GM23338 (cell line): ENCODE measurements at regions not wholly inside any gene's neighbourhood (a gene's known extent, or its start where the extent isn't known, plus 50 kb on each side); places are given as distances from the start of the nearest gene placed in this dataset.
A peak's percentile ranks its signal among the peaks of the same experiment; 100 is the strongest.

Source experiments
- ATAC-seq: fragments of 200-7000 bp; cut with Tn5 transposase; 3 replicates; pipeline ENCODE4 v1.9.1; 2020
- DNase-seq: peaks from one replicate; pipeline ENCODE4 v3.0.0-alpha.2; 2015; ENCODE audit warnings: low spot score
- H2AFZ ChIP-seq: fragments of 200-600 bp; sonication (generic); 2 replicates; pipeline ENCODE4 v1.8.0; 2016; ENCODE audit warnings: antibody characterized with exemption, mild to moderate bottlenecking, moderate library complexity
- H3F3A ChIP-seq: fragments of 200-600 bp; sonication (generic); replicated peaks from 2 replicates; pipeline ENCODE4 v1.8.0; 2017; ENCODE audit warnings: antibody characterized with exemption, mixed run types, low read depth
- H3K27ac ChIP-seq: fragments of 200-600 bp; sonication (generic); 2 replicates; pipeline ENCODE4 v1.6.1; 2016; ENCODE audit warnings: low read depth
- H3K27me3 ChIP-seq: fragments of 200-600 bp; sonication (generic); 2 replicates; pipeline ENCODE4 v1.8.0; 2016; ENCODE audit warnings: mild to moderate bottlenecking, mixed run types, moderate library complexity; ENCODE audit not compliant: insufficient read depth
- H3K36me3 ChIP-seq: fragments of 200-600 bp; sonication (generic); 2 replicates; pipeline ENCODE4 v1.8.0; 2016; ENCODE audit warnings: mild to moderate bottlenecking; ENCODE audit not compliant: insufficient read depth
- H3K4me1 ChIP-seq: fragments of 200-600 bp; sonication (generic); 2 replicates; pipeline ENCODE4 v1.8.0; 2016; ENCODE audit warnings: mild to moderate bottlenecking, moderate library complexity; ENCODE audit not compliant: insufficient read depth
- H3K4me2 ChIP-seq: fragments of 200-600 bp; sonication (generic); 2 replicates; pipeline ENCODE4 v1.7.1; 2017; ENCODE audit warnings: mixed run types
- H3K4me3 ChIP-seq: fragments of 200-600 bp; sonication (generic); 2 replicates; pipeline ENCODE4 v1.6.1; 2016; ENCODE audit warnings: mixed run types
- H3K79me2 ChIP-seq: fragments of 200-600 bp; sonication (generic); replicated peaks from 2 replicates; pipeline ENCODE4 v1.8.0; 2017; ENCODE audit warnings: mild to moderate bottlenecking; ENCODE audit not compliant: insufficient read depth
- H3K9me2 ChIP-seq: fragments of 200-600 bp; sonication (generic); 2 replicates; pipeline ENCODE4 v1.8.0; 2017; ENCODE audit not compliant: insufficient read depth
- H4K20me1 ChIP-seq: fragments of 200-600 bp; sonication (generic); replicated peaks from 2 replicates; pipeline ENCODE4 v1.8.0; 2017; ENCODE audit warnings: mild to moderate bottlenecking; ENCODE audit not compliant: insufficient read depth
- H3K27ac Mint-ChIP-seq: 2 replicates; pipeline ENCODE4 v1.8.0; 2020; ENCODE audit warnings: inconsistent platforms, mild to moderate bottlenecking, moderate library complexity, mixed read lengths
- H3K27me3 Mint-ChIP-seq: 3 replicates; pipeline ENCODE4 v1.8.0; 2022; ENCODE audit warnings: low read depth, mild to moderate bottlenecking, moderate library complexity, mixed read lengths, inconsistent platforms; ENCODE audit not compliant: insufficient read depth, poor library complexity
- H3K36me3 Mint-ChIP-seq: 3 replicates; pipeline ENCODE4 v1.8.0; 2021; ENCODE audit warnings: low read depth, mild to moderate bottlenecking, inconsistent platforms, moderate library complexity, mixed read lengths
- H3K4me1 Mint-ChIP-seq: 3 replicates; pipeline ENCODE4 v1.8.0; 2020; ENCODE audit warnings: mild to moderate bottlenecking, inconsistent platforms, mixed read lengths
- H3K4me3 Mint-ChIP-seq: 3 replicates; pipeline ENCODE4 v1.8.0; 2021; ENCODE audit warnings: moderate library complexity, mild to moderate bottlenecking, inconsistent platforms, mixed read lengths
- H3K9me3 Mint-ChIP-seq: 3 replicates; pipeline ENCODE4 v1.8.0; 2020; ENCODE audit warnings: moderate library complexity, mild to moderate bottlenecking, inconsistent platforms, mixed read lengths
- CREB1 ChIP-seq: fragments of 250-450 bp; sonication (Bioruptor Pico); IDR thresholded peaks from 2 replicates; pipeline ENCODE4 v1.5.0; 2020; ENCODE audit warnings: low read depth, mild to moderate bottlenecking, moderate library complexity
- EZH2 ChIP-seq: fragments of 200-600 bp; sonication (generic); IDR thresholded peaks from one replicate; pipeline ENCODE4 v1.8.0; 2017; ENCODE audit warnings: antibody characterized with exemption, mild to moderate bottlenecking, low read depth; ENCODE audit not compliant: unreplicated experiment
- NANOG ChIP-seq: IDR thresholded peaks from 2 replicates; pipeline ENCODE4 v1.6.1; 2016; ENCODE audit warnings: antibody characterized with exemption, borderline replicate concordance
- STAT1 ChIP-seq: IDR thresholded peaks from one replicate; pipeline ENCODE4 v1.6.1; 2016; ENCODE audit warnings: antibody characterized with exemption; ENCODE audit not compliant: unreplicated experiment
- ZNF114 ChIP-seq: fragments of 250-450 bp; sonication (Bioruptor Pico); IDR thresholded peaks from 2 replicates; pipeline ENCODE4 v1.5.0; 2020; ENCODE audit warnings: mild to moderate bottlenecking, moderate library complexity
- ZNF331 ChIP-seq: fragments of 250-450 bp; sonication (Bioruptor Pico); IDR thresholded peaks from 2 replicates; pipeline ENCODE4 v1.5.0; 2020; ENCODE audit warnings: low read depth, mild to moderate bottlenecking, moderate library complexity
- TF ChIP-seq, protein P1 (sequence below): fragments of 250-450 bp; sonication (Bioruptor Pico); IDR thresholded peaks from 2 replicates; pipeline ENCODE4 v1.5.0; 2020; ENCODE audit warnings: mild to moderate bottlenecking, moderate library complexity
- TF ChIP-seq, protein P2 (sequence below), 2 experiments: fragments of 200-600 bp in 1 of 2; sonication (generic) in 1 of 2; conservative IDR thresholded peaks; 2 replicates each; pipeline versions ENCODE4 v1.5.1 to v1.6.1; 2016 to 2017; ENCODE audit warnings: antibody characterized with exemption in 2 of 2, low read depth in 2 of 2, mild to moderate bottlenecking in 2 of 2, moderate library complexity in 1 of 2
- TF ChIP-seq, protein P3 (sequence below): IDR thresholded peaks from 2 replicates; pipeline ENCODE4 v1.6.1; 2016; ENCODE audit warnings: antibody characterized with exemption

- no peak for TF ChIP-seq ZNF114 (CRISPR knock-in tag)
These were observed 1221.0 kb downstream of the SUCLG1 start (continued) for GRCh38 chr2:83238111-83238510.

- no peaks in the 10 kb centered on the region for H3K27me3 Mint-ChIP-seq
- Histone ChIP-seq H3K27ac (no peak overlapping the region), H3K4me3 (no peak overlapping the region), H2AFZ (peak overlapping the region; percentile 48; the same call in 1 of the 2 replicates), H3K79me2 (no peaks in the 10 kb centered on the region), H3K4me1 (no peaks in the 10 kb centered on the region), H4K20me1 (no peaks in the 10 kb centered on the region), H3K4me2 (no peak overlapping the region), H3K36me3 (no peaks in the 10 kb centered on the region), H3K9me2 (peaks cover 11% of the 10 kb centered on the region; the same call in 1 of the 2 replicates), H3F3A (no peaks in the 10 kb centered on the region), H3K27me3 (no peaks in the 10 kb centered on the region)
- TF ChIP-seq CREB1 (CRISPR knock-in tag), result no peak
- ATAC-seq (no peak), DNase-seq (no peak)
- H3K4me1 Mint-ChIP-seq, result no peaks in the 10 kb centered on the region; the same call in 2 of the 3 replicates
- peaks cover 4% of the 10 kb centered on the region; the same call in 1 of the 3 replicates for H3K9me3 Mint-ChIP-seq
- H3K4me3 Mint-ChIP-seq, result no peak overlapping the region
- no peak overlapping the region for H3K27ac Mint-ChIP-seq
- no peaks in the 10 kb centered on the region for H3K36me3 Mint-ChIP-seq
These were observed 1224.8 kb downstream of the SUCLG1 start for GRCh38 chr2:83234246-83234645.

GRCh38 chr2:83233781-83234180 is 1225.3 kb downstream of the SUCLG1 start:
- Mint-ChIP-seq H3K4me3 (no peak overlapping the region), H3K27ac (no peak overlapping the region), H3K9me3 (peaks cover 4% of the 10 kb centered on the region; the same call in 1 of the 3 replicates), H3K27me3 (no peaks in the 10 kb centered on the region), H3K36me3 (no peaks in the 10 kb centered on the region), H3K4me1 (no peaks in the 10 kb centered on the region; the same call in 2 of the 3 replicates)
- no peak overlapping the region for H3K4me3 ChIP-seq
- H3K27me3 ChIP-seq, result no peaks in the 10 kb centered on the region
- H3K4me1 ChIP-seq, result no peaks in the 10 kb centered on the region
- peak overlapping the region; percentile 47; the same call in 1 of the 2 replicates for H2AFZ ChIP-seq
- H3F3A ChIP-seq, result no peaks in the 10 kb centered on the region
- peaks cover 11% of the 10 kb centered on the region; the same call in 1 of the 2 replicates for H3K9me2 ChIP-seq
- no peaks in the 10 kb centered on the region for H4K20me1 ChIP-seq
- no peak overlapping the region for H3K27ac ChIP-seq
- H3K79me2 ChIP-seq, result no peaks in the 10 kb centered on the region
- ATAC-seq (no peak), DNase-seq (no peak)
- no peaks in the 10 kb centered on the region for H3K36me3 ChIP-seq
- TF ChIP-seq, protein P1, sequence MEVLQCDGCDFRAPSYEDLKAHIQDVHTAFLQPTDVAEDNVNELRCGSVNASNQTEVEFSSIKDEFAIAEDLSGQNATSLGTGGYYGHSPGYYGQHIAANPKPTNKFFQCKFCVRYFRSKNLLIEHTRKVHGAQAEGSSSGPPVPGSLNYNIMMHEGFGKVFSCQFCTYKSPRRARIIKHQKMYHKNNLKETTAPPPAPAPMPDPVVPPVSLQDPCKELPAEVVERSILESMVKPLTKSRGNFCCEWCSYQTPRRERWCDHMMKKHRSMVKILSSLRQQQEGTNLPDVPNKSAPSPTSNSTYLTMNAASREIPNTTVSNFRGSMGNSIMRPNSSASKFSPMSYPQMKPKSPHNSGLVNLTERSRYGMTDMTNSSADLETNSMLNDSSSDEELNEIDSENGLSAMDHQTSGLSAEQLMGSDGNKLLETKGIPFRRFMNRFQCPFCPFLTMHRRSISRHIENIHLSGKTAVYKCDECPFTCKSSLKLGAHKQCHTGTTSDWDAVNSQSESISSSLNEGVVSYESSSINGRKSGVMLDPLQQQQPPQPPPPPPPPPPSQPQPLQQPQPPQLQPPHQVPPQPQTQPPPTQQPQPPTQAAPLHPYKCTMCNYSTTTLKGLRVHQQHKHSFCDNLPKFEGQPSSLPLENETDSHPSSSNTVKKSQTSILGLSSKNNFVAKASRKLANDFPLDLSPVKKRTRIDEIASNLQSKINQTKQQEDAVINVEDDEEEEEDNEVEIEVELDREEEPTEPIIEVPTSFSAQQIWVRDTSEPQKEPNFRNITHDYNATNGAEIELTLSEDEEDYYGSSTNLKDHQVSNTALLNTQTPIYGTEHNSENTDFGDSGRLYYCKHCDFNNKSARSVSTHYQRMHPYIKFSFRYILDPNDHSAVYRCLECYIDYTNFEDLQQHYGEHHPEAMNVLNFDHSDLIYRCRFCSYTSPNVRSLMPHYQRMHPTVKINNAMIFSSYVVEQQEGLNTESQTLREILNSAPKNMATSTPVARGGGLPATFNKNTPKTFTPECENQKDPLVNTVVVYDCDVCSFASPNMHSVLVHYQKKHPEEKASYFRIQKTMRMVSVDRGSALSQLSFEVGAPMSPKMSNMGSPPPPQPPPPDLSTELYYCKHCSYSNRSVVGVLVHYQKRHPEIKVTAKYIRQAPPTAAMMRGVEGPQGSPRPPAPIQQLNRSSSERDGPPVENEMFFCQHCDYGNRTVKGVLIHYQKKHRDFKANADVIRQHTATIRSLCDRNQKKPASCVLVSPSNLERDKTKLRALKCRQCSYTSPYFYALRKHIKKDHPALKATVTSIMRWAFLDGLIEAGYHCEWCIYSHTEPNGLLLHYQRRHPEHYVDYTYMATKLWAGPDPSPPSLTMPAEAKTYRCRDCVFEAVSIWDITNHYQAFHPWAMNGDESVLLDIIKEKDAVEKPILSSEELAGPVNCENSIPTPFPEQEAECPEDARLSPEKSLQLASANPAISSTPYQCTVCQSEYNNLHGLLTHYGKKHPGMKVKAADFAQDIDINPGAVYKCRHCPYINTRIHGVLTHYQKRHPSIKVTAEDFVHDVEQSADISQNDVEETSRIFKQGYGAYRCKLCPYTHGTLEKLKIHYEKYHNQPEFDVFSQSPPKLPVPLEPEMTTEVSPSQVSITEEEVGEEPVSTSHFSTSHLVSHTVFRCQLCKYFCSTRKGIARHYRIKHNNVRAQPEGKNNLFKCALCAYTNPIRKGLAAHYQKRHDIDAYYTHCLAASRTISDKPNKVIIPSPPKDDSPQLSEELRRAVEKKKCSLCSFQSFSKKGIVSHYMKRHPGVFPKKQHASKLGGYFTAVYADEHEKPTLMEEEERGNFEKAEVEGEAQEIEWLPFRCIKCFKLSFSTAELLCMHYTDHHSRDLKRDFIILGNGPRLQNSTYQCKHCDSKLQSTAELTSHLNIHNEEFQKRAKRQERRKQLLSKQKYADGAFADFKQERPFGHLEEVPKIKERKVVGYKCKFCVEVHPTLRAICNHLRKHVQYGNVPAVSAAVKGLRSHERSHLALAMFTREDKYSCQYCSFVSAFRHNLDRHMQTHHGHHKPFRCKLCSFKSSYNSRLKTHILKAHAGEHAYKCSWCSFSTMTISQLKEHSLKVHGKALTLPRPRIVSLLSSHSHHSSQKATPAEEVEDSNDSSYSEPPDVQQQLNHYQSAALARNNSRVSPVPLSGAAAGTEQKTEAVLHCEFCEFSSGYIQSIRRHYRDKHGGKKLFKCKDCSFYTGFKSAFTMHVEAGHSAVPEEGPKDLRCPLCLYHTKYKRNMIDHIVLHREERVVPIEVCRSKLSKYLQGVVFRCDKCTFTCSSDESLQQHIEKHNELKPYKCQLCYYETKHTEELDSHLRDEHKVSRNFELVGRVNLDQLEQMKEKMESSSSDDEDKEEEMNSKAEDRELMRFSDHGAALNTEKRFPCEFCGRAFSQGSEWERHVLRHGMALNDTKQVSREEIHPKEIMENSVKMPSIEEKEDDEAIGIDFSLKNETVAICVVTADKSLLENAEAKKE, result no peak
- TF ChIP-seq NANOG, result no peak
- TF ChIP-seq, protein P2, sequence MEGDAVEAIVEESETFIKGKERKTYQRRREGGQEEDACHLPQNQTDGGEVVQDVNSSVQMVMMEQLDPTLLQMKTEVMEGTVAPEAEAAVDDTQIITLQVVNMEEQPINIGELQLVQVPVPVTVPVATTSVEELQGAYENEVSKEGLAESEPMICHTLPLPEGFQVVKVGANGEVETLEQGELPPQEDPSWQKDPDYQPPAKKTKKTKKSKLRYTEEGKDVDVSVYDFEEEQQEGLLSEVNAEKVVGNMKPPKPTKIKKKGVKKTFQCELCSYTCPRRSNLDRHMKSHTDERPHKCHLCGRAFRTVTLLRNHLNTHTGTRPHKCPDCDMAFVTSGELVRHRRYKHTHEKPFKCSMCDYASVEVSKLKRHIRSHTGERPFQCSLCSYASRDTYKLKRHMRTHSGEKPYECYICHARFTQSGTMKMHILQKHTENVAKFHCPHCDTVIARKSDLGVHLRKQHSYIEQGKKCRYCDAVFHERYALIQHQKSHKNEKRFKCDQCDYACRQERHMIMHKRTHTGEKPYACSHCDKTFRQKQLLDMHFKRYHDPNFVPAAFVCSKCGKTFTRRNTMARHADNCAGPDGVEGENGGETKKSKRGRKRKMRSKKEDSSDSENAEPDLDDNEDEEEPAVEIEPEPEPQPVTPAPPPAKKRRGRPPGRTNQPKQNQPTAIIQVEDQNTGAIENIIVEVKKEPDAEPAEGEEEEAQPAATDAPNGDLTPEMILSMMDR (conservative IDR thresholded peaks at IDR 0.05; ENCODE audit: low read depth in 2 of 2), result no peak
- TF ChIP-seq STAT1, result no peak
- no peak for TF ChIP-seq ZNF331 (CRISPR knock-in tag)
- TF ChIP-seq EZH2, result no peak
- TF ChIP-seq, protein P3, sequence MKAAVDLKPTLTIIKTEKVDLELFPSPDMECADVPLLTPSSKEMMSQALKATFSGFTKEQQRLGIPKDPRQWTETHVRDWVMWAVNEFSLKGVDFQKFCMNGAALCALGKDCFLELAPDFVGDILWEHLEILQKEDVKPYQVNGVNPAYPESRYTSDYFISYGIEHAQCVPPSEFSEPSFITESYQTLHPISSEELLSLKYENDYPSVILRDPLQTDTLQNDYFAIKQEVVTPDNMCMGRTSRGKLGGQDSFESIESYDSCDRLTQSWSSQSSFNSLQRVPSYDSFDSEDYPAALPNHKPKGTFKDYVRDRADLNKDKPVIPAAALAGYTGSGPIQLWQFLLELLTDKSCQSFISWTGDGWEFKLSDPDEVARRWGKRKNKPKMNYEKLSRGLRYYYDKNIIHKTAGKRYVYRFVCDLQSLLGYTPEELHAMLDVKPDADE, result no peak
- H3K4me2 ChIP-seq, result no peak overlapping the region
